GM19240 (cell line): ENCODE measurements at regions not wholly inside any gene's neighbourhood (a gene's known extent, or its start where the extent isn't known, plus 50 kb on each side); places are given as distances from the start of the nearest gene placed in this dataset.
"Not testable (repeated sequence)": the region's sequence is repeated elsewhere in the genome, so short reads cannot be mapped to it uniquely, and the experiment has no call there.

Experiments
- DNase-seq: peaks from one replicate; pipeline ENCODE4 v3.0.0; 2011; ENCODE audit warnings: low spot score; ENCODE audit not compliant: insufficient read length

DNA sequence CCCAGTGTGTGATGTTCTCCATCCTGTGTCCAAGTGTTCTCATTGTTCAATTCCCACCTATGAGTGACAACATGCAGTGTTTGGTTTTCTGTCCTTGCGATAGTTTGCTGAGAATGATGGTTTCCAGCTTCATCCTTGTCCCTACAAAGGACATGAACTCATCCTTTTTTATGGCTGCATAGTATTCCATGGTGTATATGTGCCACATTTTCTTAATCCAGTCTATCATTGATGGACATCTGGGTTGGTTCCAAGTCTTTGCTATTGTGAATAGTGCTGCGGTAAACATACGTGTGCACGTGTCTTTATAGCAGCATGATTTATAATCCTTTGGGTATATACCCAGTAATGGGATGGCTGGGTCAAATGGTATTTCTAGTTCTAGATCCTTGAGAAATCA is 134.3 kb downstream of the CCDC71L start:
- DNase-seq = not testable (repeated sequence)

DNA sequence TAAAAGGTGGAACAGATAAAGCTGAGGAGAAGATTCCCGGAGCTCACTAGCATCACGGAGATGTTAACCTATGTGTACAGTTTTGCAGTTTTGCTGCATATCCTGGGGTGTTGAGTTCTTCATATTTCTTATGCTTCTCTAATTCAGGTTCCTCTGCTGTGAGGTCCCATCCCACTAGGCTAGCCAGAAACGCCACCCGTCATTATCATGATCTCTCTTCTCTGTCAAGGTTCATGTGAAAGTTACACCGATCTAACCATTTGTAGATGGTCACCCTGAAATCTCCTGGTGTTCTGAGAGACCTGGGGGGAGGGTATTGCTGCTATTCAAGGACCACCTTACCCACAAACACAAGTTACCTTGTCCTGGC is 136.3 kb downstream of the CCDC71L start:
- DNase-seq = no peak

DNA sequence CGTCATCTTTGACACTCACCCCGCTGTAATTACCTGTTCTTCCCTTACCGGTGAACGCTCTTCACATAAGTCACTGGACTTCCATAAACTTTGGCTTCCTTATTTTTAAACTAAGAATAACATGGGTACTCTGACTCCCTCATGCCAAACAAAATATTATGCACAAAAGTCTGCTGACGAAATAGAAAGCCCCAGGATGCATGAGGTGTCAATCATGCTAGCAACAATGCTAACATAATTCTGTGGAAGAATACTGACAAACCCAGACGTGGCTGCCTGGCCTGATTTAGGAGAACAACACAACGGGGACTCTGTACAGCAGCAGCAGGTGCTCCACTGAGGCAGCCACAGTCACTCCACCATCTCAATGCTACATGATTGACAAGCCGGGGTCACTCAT is 137.5 kb downstream of the CCDC71L start:
- DNase-seq = no peak

DNA sequence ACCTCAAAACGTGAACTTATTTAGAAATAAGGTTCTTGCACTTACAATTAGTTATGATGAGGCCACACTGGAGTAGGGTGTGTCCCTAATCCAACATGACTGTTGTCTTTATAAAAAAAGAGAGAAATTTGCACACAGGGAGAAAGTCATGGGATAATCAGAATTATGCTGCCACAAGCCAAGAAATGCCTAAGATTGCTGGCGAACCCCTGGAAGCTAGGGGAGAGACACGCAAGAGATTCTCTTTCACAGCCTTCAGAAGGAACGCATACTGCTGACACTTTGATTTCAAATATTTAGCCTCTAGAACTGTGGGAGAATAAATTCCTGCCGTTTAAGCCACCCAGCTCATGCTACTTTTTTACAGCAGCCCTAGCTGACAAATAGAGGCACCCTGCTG is 138.3 kb downstream of the CCDC71L start:
- DNase-seq = no peak

DNA sequence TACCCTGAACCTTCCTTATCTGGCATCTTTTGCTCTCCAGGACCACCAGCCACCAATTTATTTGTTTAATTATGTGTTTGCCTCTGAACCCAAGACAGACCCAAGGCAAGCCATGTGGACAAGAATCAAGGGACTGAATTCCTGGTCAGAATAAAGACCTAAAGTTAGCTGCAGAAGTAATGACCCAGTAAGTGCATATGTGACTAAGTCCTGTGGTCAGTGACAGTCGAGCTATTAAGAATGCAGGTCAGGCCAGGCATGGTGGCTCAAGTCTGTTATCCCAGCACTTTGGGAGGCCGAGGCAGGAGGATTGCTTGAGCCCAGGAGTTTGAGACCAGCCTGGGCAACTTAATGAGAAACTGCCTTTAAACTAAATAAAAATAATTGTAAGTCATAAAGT is 139.4 kb downstream of the CCDC71L start:
- DNase-seq = no peak

DNA sequence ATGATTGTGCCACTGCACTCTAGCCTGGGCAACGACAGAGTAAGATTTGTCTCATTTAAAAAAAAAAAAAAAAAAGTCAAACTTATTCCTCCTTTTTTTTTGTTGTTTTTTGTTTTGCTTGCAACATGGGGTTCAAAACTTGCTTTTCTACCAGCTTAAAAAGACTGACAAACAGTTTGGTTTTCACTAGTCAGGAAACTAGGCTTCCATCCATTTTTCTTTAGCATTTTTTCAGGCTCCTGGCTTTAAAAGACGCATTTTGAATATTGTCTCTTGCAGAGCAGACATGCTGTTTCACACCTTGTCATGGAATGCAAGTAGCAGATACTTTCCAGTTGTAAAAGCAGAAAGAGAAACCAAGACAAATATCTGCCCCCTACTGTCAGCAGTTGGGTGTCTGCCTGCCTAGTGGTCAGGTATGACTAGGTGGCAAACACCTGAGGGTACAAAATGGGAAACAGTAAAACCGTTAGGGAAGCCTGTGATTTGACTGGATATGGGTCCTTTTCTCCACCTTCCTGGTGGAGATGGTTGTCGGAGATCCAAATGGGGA is 139.9 kb downstream of the CCDC71L start:
- no peak for DNase-seq

DNA sequence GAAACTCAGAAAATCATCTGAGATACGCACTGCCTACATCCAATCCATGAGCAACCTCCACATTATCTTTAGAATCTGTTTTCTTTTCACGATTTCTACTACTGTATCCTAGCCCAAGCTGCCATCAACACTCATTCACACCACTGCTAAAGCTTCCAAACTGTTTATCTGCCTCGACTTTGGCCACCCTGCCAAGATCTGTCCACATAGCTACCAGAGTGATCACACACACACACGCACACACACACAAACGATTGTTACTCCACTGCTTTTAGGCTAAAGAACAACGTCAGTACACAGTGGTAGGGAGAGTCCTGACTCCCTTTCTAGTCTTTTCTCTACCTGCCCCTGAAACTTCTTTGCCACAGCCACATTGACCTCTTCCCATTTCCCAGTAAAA is 142.0 kb downstream of the CCDC71L start:
- DNase-seq = no peak

DNA sequence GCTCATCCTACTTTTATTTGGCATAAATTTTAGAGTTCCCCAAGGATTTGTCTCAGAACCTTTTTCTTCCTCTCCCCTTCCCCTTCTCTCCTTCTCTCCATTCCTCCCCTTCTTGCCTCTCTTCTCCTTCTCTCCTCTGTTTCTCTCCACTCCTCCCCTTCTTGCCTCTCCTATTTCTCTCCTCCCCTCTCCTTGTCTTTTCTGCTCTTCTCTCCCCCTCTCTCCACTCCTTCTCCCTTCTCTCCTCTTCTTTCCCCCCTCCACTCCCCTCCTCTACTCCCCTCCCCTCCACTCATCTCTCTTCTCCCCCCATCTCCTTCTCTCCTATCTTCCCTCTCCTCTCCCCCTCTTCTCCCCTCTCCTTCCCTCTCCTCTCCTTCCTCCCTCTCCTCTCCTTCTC is 142.7 kb downstream of the CCDC71L start:
- DNase-seq = no peak

DNA sequence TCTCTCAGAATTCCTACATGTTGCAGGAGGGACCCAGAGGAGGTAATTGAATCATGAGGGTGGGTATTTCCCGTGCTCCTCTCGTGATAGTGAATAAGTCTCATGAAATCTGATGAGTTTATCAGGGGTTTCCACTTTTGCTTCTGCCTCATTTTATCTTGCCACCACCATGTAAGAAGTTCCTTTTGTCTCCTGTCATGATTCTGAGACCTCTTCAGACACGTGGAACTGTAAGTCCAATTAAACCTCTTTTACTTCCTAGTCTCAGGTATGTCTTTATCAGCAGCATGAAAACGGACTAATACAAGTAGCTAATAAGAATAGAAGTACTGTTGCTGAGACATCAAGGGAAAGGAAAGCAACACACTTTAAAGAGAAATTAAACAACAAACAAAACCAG is 143.4 kb downstream of the CCDC71L start:
- DNase-seq = no peak

DNA sequence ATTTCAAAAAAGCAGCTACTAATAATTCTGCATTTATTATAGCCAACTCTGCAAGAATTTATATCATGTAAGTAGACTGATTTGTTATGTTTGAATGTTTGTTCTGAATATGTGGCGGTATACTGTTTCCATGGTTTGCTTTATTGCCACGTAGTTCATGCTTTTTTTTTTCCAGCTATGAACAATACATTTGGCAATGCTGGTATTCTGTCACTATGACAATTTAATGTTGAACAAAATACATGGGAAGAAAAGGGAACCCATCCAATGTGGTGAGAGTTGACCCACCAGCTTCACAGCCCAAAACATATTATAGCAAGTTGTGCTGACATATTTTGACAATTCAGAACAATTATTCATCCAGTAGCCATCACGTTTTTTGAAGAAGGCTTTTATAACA is 145.6 kb downstream of the CCDC71L start:
- no peak for DNase-seq

DNA sequence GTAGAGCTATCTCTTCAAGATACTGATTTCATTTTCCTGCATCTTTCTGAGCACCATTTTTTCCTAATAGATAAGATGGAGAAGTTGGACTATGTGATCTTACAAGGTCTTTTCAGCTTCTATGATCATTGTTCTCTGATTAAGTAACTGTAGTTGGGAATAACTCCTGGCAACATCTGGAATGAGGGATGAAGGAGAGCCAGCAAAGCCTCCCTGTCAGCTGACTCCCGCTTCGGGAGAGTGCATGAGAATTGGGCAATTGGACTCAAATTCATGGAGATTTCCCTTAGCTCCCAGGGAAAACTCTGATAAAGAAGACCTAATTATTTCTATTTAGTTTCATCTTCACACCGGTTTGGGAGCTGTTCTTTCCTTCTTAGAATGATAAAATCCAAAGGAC is 146.1 kb downstream of the CCDC71L start:
- DNase-seq = no peak

DNA sequence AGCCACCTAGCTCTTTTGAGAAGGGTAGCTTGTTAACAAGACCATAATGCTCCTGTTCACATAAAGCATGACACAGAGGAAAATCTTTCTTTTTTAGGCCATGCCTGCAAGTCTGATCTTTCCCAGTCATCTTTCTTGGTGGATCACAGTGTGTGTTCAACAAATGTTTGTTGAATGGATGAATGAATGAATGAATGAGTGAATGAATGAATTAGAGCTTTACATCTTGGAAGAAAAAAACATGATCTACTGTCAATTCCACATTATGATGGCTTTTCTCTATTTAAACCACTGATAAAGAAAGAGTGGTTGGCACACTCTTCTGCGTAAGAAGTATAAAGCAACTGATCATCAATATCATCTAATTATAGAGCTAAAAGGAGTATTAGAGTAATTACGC is 148.7 kb downstream of the CCDC71L start:
- no peak for DNase-seq

DNA sequence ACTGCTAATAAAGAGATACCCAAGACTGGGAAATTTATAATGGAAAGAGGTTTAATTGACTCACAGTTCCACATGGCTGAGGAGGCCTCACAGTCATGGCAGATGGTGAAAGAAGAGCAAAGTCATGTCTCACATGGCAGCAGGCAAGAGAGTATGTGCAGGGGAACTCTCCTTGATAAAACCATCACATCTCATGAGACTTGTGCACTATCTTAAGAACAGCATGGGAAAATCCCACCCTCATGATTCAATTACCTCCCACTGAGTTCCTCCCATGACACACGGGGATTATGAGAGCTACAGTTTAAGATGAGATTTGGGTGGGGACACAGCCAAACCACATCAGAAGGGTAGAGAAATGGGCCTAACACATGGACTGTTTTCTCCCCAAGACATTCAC is 156.3 kb downstream of the CCDC71L start:
- DNase-seq = no peak

DNA sequence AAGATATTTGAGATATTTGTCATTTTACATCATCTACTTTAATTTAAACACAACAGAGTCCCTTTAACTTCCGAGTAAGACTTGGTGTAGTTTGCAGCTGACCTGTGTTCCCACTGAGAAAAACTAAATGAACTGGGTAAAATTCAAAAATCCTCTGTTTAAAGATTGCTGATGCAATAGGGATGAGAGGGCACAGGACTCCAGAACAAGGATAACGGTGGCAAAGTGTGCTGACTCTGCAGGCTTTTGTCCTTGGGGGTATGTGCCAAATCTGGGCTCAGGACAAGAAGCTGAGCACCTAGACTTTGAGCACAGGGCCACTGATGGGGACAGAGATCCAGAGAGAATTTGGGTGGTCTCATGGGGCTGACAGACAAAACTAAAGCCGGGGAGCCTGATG is 156.8 kb downstream of the CCDC71L start:
- no peak for DNase-seq

DNA sequence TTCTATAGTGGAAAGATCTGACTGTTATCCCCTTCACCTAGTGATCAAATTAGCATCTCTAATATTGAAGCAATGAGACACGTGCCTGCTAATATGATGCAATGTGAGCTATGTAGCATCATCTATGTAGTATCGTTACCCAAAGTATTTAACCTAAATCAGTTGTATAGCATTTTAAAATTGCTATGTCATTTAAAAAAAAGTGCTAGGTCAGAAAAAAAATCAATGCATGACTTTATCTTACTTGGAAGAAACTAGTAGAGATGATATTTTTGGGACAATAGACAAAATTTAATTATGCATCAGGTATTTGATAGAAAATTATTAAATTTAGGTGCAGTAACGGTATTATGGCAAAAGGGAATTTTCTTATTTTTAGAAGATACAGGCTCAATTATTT is 157.3 kb downstream of the CCDC71L start:
- DNase-seq = no peak

DNA sequence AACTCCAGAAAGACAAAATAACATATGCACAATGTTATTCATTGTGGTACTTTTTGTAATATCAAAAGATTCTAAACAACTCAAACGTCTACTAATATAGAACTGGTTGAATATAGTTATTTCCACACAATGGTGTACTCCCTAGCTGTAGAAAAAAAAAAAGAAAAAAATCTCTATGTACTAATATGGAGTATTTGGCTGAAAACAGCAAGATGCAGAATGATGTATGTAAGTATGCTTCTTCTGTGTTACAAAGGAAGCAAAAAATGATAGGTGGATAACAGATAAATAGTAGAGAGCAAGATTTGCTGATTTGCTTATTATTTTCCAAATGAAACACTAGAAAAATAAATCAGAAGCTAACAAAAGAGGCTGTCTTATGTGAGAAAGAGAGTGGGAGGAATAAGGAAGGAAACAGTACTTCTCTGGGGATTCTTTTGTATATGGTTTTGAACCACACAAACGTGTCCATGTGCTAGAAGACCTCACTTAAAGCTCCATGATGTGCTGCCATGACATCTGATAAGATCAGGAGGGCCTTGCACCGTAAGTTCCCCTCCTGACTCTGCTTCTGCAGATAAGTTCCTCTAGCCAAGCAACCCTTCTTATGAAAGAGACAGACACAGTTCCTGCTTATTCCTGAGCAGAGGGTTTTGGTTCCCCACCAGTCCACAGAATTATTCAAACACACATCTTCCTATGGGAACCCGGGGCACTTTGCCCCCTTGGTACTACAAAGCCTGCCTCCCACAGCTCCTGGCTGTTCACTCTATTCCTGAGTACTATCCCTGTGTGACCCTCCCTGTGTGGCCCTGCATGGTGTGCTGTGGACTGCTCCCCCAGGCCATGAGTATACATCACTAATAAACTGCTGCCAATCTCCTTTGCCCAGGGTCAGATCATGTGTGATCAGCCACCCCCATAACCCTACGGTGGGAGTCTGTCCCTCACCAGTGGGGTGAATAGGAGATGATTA is 159.1 kb downstream of the CCDC71L start:
- no peak for DNase-seq

DNA sequence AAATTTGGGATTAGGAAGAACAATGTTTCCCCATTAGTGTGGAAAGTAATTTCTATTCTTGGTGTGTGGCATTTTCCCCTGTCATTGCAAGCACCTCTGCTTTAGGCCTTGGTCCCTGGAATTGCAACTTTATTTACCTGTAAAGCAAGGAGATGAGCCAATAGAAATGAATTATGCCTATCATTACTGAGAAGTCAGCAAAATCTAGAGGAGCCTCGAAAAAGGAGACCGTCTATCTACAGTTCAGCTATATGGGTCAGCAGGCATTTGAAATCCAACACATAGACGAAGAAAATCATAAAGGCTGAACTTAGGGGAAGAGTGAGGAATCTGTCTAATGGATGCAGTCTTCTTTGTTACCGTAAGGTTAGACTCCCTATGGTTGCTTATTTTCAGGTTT is 161.1 kb downstream of the CCDC71L start:
- DNase-seq = no peak

DNA sequence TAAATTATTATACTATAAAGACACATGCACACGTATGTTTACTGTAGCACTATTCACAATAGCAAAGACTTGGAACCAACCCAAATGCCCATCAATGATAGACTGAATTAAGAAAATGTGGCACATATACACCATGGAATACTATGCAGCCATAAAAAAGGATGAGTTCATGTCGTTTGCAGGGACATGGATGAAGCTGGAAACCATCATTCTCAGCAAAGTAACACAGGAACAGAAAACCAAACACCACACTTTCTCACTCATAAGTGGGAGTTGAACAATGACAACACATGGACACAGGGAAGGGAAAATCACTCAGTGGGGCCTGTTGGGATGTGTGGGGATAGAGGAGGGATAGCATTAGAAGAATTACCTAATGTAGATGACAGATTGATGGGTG is 163.0 kb downstream of the CCDC71L start:
- not testable (repeated sequence) for DNase-seq

DNA sequence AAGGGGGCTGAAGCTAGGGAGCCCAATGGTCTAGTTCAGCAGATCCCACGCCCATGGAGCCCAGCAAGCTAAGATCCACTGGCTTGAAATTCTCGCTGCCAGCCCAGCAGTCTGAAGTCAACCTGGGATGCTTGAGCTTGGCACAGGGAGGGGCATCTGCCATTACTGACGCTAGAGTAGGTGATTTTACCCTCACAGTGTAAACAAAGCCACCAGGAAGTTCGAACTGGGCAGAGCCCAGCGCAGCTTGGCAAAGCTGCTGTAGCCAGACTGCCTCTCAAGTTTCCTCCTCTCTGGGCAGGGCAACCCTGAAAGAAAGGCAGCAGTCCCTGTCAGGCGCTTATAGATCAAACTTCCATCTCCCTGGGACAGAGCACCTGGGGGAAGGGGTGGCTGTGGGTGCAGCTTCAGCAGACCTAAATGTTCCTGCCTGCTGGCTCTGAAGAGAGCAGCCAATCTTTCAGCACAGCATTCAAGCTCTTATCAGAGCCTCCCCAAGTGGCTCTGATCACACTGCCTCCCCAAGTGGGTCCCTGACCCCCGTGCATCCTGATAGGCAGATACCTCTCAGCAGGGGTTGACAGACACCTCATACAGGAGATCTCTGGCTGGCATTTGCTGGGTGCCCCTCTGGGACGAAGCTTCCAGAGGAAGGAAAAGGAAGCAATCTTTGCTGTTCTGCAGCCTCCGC is 167.8 kb downstream of the CCDC71L start:
- no peak for DNase-seq

DNA sequence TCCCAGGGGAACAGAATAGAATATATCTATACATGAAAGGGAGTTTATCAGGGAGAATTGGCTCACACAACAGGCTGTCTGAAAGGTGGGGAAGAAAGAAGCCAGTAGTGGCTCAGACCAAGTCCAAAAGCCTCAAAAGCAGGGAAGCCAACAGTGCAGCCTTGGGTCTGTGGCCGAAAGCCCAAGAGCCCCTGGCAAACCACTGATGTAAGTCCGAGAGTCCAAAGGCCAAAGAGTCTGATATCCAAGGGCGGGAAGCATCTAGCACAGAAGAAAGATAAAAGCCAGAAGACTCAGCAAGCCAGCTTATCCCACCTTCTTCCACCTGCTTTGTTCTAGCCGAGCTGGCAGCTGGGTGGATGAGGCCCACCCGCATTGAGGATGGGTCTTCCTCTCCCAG is 172.5 kb downstream of the CCDC71L start:
- DNase-seq = no peak

DNA sequence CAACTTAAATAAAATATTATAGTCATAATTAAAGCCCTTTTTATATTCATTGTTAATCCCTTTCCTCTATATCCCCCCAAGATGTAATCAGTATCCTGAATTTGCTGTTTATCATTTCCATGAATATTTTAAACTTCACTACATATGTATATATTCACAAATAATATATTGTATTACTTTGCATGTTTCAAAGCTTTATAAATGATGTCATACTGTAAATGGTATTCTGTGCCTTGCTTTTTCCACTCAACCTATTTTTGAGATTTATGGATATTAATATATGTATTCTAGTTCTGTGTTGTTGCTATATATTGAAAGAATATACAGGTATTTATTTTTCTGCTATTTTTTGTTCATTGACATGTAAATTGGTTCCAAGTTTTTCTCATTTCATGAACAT is 173.1 kb downstream of the CCDC71L start:
- no peak for DNase-seq

DNA sequence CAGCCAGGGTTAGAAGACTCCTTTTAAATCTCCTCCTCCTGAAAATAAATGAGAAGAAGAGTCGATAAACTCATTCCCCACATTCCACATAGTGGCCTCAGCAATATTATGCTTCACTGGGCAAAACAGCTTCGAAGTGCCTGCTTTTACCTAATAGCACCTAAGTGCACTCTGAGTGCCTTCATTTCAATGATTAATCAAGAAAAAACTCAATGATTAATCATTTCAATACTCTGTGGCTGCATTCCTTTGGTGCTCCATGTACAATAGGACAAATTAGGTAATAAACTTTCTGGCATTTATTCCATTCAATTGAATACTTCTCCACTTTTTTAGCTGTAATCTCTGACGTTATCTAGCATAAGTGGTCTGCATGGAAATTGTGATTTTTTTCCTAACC is 174.6 kb downstream of the CCDC71L start:
- DNase-seq = no peak

DNA sequence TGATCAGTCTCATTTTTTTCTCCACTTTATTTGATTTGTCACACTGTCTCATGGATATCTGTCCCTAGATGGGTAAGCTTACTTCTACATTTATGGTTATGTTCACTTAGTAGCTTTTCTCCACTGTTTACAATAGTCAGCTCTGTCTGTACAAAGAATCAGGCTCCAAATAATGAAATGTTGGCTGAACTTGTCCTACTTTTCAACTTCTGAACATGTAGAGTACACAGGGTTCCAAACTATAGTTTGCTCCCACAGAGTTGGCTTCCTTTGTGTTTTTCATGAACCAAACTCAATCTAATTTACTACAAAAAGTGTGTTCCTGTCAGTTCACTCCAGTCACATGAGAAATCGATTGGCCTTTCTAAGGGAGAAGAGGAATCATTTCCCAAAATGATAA is 175.0 kb downstream of the CCDC71L start:
- DNase-seq = no peak
